GM12878 (cell line): ENCODE measurements at regions not wholly inside any gene's neighbourhood (a gene's known extent, or its start where the extent isn't known, plus 50 kb on each side); places are given as distances from the start of the nearest gene placed in this dataset.
A peak's percentile ranks its signal among the peaks of the same experiment; 100 is the strongest.

ENCODE experiments used
- ATAC-seq: fragments of 200-7000 bp; cut with Tn5 transposase; 3 replicates; pipeline ENCODE4 v1.9.1; 2020; ENCODE audit warnings: mild to moderate bottlenecking, moderate library complexity
- BruUV-seq: library from RNA; stranded (reverse); fragments of 400-500 nt; replicated peaks from 2 replicates; lab custom pipeline; 2021; lab: Mats Ljungman, UMichigan
- CTCF ChIA-PET: fragments of 300-600 bp; sonication (Branson Sonifier 250); formaldehyde crosslinking; extraction: SDS; loops from one replicate; lab custom pipeline; 2021; ENCODE audit warnings: inconsistent platforms; lab: Yijun Ruan, JAX
- POLR2A ChIA-PET: fragments of 350-600 bp; formaldehyde crosslinking; extraction: SDS; loops from one replicate; lab custom pipeline; 2021; ENCODE audit warnings: inconsistent platforms; lab: Charles Lee
- RAD21 ChIA-PET: fragments of 300-600 bp; sonication (Branson Sonifier 250); formaldehyde crosslinking; loops from one replicate; lab custom pipeline; 2023; ENCODE audit warnings: antibody characterized with exemption; ENCODE audit not compliant: unreplicated experiment; lab: Charles Lee
- SMC1A ChIA-PET: fragments of 300-600 bp; sonication (Branson Sonifier 250); formaldehyde crosslinking; loops from one replicate; lab custom pipeline; 2023; ENCODE audit not compliant: unreplicated experiment, uncharacterized antibody; lab: Charles Lee
- DNase-seq: peaks from one replicate; pipeline ENCODE4 v3.0.0-alpha.2; 2011; ENCODE audit warnings: low read depth, low spot score
- FAIRE-seq: peaks from 3 replicates; lab custom pipeline; 2011; peaks lifted over from hg19 to GRCh38; lab: Jason Lieb, UNC
- H2AFZ ChIP-seq: 2 replicates; pipeline ENCODE4 v1.6.0; 2011; ENCODE audit warnings: low read depth, low read length, control low read depth; ENCODE audit not compliant: control insufficient read depth
- H3K27ac ChIP-seq: 2 replicates; pipeline ENCODE4 v1.5.1; 2011; ENCODE audit warnings: control low read depth; ENCODE audit not compliant: control insufficient read depth, insufficient read depth
- H3K27me3 ChIP-seq, 2 experiments: replicated peaks in 1 of 2; 2 replicates each; pipeline versions ENCODE4 v1.6.0 to v1.6.1; 2011; ENCODE audit warnings: low read length in 1 of 2; ENCODE audit not compliant: control insufficient read depth in 2 of 2, insufficient read depth in 2 of 2
- H3K36me3 ChIP-seq, 2 experiments: 2 replicates each; pipeline ENCODE4 v1.5.1; 2011; ENCODE audit warnings: low read length in 1 of 2; ENCODE audit not compliant: control insufficient read depth in 2 of 2, insufficient read depth in 2 of 2
- H3K4me1 ChIP-seq: 2 replicates; pipeline ENCODE4 v1.6.1; 2011; ENCODE audit warnings: mild to moderate bottlenecking, low read length, moderate library complexity, mixed read lengths; ENCODE audit not compliant: control insufficient read depth, insufficient read depth
- H3K4me2 ChIP-seq: 2 replicates; pipeline ENCODE4 v1.6.0; 2011; ENCODE audit warnings: control low read depth; ENCODE audit not compliant: control insufficient read depth, insufficient read depth
- H3K4me3 ChIP-seq: fragments of 200-600 bp; sonication (generic); 2 replicates; pipeline ENCODE4 v1.5.1; 2016
- H3K79me2 ChIP-seq: 2 replicates; pipeline ENCODE4 v1.6.0; 2011; ENCODE audit warnings: low read length; ENCODE audit not compliant: control insufficient read depth, insufficient read depth
- H3K9ac ChIP-seq: 2 replicates; pipeline ENCODE4 v1.8.0; 2011; ENCODE audit warnings: low read length, control low read depth, mixed read lengths; ENCODE audit not compliant: control insufficient read depth, insufficient read depth
- H3K9me3 ChIP-seq: replicated peaks from 3 replicates; pipeline ENCODE4 v1.5.1; 2011; ENCODE audit warnings: mild to moderate bottlenecking, low read length; ENCODE audit not compliant: control insufficient read depth, insufficient read depth
- H4K20me1 ChIP-seq: 2 replicates; pipeline ENCODE4 v1.6.0; 2011; ENCODE audit not compliant: control insufficient read depth, insufficient read depth
- ATF7 ChIP-seq: fragments of 450-650 bp; IDR thresholded peaks from 2 replicates; pipeline ENCODE4 v1.6.1; 2016; ENCODE audit warnings: low read depth, mild to moderate bottlenecking
- BACH1 ChIP-seq: fragments of 450-650 bp; IDR thresholded peaks from 2 replicates; pipeline ENCODE4 v1.6.1; 2017; ENCODE audit warnings: mild to moderate bottlenecking, borderline replicate concordance
- BRCA1 ChIP-seq: IDR thresholded peaks from 2 replicates; pipeline ENCODE4 v1.6.1; 2011; ENCODE audit warnings: low read depth, low read length, improper control_type of control experiment
- CBFB ChIP-seq: IDR thresholded peaks from 2 replicates; pipeline ENCODE4 v1.6.1; 2016; ENCODE audit warnings: antibody characterized with exemption, low read depth
- CBX3 ChIP-seq: fragments of 200-600 bp; sonication (generic); IDR thresholded peaks from 2 replicates; pipeline ENCODE4 v1.6.1; 2016; ENCODE audit warnings: low read depth, borderline replicate concordance
- MXI1 ChIP-seq: fragments of 150-350 bp; IDR thresholded peaks from 2 replicates; pipeline ENCODE4 v1.6.1; 2011; ENCODE audit warnings: low read depth, mild to moderate bottlenecking, inconsistent platforms, low read length, improper control_type of control experiment
- NR2C1 ChIP-seq: fragments of 450-650 bp; IDR thresholded peaks from 2 replicates; pipeline ENCODE4 v1.6.1; 2017; ENCODE audit warnings: antibody characterized with exemption, mild to moderate bottlenecking, moderate library complexity
- NR2C2 ChIP-seq: IDR thresholded peaks from 2 replicates; pipeline ENCODE4 v1.6.1; 2011; ENCODE audit warnings: borderline replicate concordance, low read depth; ENCODE audit not compliant: control insufficient read depth, insufficient read length
- PAX5 ChIP-seq: IDR thresholded peaks from 2 replicates; pipeline ENCODE4 v1.6.1; 2011; ENCODE audit warnings: low read depth, low read length, borderline replicate concordance
- WRNIP1 ChIP-seq: IDR thresholded peaks from 2 replicates; pipeline ENCODE4 v1.6.1; 2011; ENCODE audit warnings: low read depth, low read length, improper control_type of control experiment, borderline replicate concordance
- ZNF217 ChIP-seq: fragments of 450-650 bp; IDR thresholded peaks from 2 replicates; pipeline ENCODE4 v1.6.1; 2017; ENCODE audit warnings: antibody characterized with exemption, mild to moderate bottlenecking
- ZSCAN29 ChIP-seq: fragments of 450-650 bp; IDR thresholded peaks from 2 replicates; pipeline ENCODE4 v1.6.1; 2017; ENCODE audit warnings: mild to moderate bottlenecking, moderate library complexity
- WGBS: methylation state at CpG from one replicate; pipeline ENCODE4 v1.1.6; 2016; ENCODE audit warnings: low lambda C conversion rate; ENCODE audit not compliant: insufficient replicate concordance, insufficient coverage; ENCODE audit errors: missing lambda C conversion rate; 5-methylcytosine and 5-hydroxymethylcytosine counted together
- in situ Hi-C: fragments of 300-500 bp; cut with MboI; formaldehyde crosslinking; loops from 9 replicates; pipeline ENCODE4 v1.14.3; 2018; ENCODE audit warnings: mixed read lengths
- intact Hi-C: fragments of 100-400 bp; cut with micrococcal nuclease; formaldehyde crosslinking; loops from one replicate; pipeline ENCODE4 v1.14.2; 2022; ENCODE audit not compliant: unreplicated experiment
- TF ChIP-seq, protein P1 (sequence below): fragments of 150-350 bp; IDR thresholded peaks from 2 replicates; pipeline ENCODE4 v1.6.1; 2014; ENCODE audit warnings: mild to moderate bottlenecking, low read depth, low read length
- TF ChIP-seq, protein P2 (sequence below): fragments of 450-650 bp; IDR thresholded peaks from 2 replicates; pipeline ENCODE4 v1.6.1; 2017; ENCODE audit warnings: mild to moderate bottlenecking, moderate library complexity
- TF ChIP-seq, protein P3 (sequence below): fragments of 450-650 bp; IDR thresholded peaks from 2 replicates; pipeline ENCODE4 v1.6.1; 2016; ENCODE audit warnings: mild to moderate bottlenecking, moderate library complexity, borderline replicate concordance

DNA sequence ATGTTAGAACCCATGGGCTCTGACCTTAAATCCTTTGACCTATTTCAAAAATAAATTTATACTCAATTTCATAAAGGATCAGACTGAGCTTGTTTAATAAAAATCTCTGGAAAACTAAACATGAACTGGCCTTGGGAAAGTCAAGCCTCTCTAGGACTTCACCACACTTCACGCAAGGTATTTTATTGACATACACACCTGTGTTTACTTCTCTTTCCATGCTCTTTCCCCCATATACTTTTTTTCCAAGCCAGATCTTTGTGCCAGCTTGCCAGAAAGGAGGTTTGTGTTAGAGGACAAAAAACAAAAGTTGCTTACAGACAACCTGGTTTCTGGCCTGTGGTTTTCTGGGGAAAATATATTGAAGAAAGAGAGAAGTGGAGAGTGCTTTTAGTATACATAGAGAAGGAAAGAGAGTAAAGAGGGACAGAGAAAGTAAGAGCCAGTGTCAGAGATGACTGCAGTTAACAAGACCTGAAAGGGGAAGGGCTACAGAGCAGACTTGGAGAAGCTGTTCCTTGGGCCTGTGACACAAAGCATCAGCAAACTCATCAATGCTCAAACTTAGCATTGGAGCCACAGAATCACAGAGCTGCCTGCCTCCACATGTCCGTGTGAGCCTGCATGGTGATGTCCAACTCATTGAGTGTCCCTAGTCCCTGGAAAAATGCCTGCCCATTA lies 77.3 kb upstream of the TMTC2 start:
- in situ Hi-C loops (no loop called here), intact Hi-C loops (no loop called here)
- WGBS = 48% methylated on average over 2 of the region's 2 CpGs
- H3K79me2 ChIP-seq = no peaks in the 10 kb centered on the region
- no peak for FAIRE-seq
- peak; percentile 31; the same call in 2 of the 3 replicates for ATAC-seq
- no peaks in the 10 kb centered on the region; the same call in 1 of the 2 replicates for H3K4me1 ChIP-seq
- no peaks in the 10 kb centered on the region for H3K27me3 ChIP-seq
- no peaks in the 10 kb centered on the region for H3K36me3 ChIP-seq
- H3K9me3 ChIP-seq = no peaks in the 10 kb centered on the region
- no peaks in the 10 kb centered on the region for H4K20me1 ChIP-seq
- no TSS peak for BruUV-seq
- CTCF ChIA-PET = interaction anchor here (0.7 to 2.1 kb wide), 7 partner anchors 17 to 92 kb away, joined by 3 to 7 read pairs (median 5); no protein-coding TSS in a partner anchor
- H3K27ac ChIP-seq = no peak overlapping the region
- H3K9ac ChIP-seq = no peak overlapping the region
- POLR2A ChIA-PET = interaction anchor here (0.5 kb wide), 1 partner anchor 213 kb away, joined by 3 read pairs; no protein-coding TSS in a partner anchor
- SMC1A ChIA-PET = interaction anchor here (0.8 to 1.8 kb wide), 7 partner anchors 13 to 81 kb away, joined by 3 to 6 read pairs (median 4); no protein-coding TSS in a partner anchor
- no peak overlapping the region for H3K4me3 ChIP-seq
- H3K4me2 ChIP-seq = no peak overlapping the region
- no peak for DNase-seq
- H2AFZ ChIP-seq = peak overlapping the region; percentile 4; the same call in 1 of the 2 replicates
- RAD21 ChIA-PET = no interaction called here
- TF ChIP-seq MXI1 (no peak), ATF7 (no peak), CBFB (no peak), NR2C1 (no peak), BACH1 (no peak), ZSCAN29 (no peak), WRNIP1 (no peak), ZNF217 (no peak), PAX5 (no peak), NR2C2 (no peak), CBX3 (no peak), BRCA1 (no peak)
- TF ChIP-seq, protein P1, sequence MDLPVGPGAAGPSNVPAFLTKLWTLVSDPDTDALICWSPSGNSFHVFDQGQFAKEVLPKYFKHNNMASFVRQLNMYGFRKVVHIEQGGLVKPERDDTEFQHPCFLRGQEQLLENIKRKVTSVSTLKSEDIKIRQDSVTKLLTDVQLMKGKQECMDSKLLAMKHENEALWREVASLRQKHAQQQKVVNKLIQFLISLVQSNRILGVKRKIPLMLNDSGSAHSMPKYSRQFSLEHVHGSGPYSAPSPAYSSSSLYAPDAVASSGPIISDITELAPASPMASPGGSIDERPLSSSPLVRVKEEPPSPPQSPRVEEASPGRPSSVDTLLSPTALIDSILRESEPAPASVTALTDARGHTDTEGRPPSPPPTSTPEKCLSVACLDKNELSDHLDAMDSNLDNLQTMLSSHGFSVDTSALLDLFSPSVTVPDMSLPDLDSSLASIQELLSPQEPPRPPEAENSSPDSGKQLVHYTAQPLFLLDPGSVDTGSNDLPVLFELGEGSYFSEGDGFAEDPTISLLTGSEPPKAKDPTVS = no peak
- TF ChIP-seq, protein P2, sequence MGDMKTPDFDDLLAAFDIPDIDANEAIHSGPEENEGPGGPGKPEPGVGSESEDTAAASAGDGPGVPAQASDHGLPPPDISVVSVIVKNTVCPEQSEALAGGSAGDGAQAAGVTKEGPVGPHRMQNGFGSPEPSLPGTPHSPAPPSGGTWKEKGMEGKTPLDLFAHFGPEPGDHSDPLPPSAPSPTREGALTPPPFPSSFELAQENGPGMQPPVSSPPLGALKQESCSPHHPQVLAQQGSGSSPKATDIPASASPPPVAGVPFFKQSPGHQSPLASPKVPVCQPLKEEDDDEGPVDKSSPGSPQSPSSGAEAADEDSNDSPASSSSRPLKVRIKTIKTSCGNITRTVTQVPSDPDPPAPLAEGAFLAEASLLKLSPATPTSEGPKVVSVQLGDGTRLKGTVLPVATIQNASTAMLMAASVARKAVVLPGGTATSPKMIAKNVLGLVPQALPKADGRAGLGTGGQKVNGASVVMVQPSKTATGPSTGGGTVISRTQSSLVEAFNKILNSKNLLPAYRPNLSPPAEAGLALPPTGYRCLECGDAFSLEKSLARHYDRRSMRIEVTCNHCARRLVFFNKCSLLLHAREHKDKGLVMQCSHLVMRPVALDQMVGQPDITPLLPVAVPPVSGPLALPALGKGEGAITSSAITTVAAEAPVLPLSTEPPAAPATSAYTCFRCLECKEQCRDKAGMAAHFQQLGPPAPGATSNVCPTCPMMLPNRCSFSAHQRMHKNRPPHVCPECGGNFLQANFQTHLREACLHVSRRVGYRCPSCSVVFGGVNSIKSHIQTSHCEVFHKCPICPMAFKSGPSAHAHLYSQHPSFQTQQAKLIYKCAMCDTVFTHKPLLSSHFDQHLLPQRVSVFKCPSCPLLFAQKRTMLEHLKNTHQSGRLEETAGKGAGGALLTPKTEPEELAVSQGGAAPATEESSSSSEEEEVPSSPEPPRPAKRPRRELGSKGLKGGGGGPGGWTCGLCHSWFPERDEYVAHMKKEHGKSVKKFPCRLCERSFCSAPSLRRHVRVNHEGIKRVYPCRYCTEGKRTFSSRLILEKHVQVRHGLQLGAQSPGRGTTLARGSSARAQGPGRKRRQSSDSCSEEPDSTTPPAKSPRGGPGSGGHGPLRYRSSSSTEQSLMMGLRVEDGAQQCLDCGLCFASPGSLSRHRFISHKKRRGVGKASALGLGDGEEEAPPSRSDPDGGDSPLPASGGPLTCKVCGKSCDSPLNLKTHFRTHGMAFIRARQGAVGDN = no peak
- TF ChIP-seq, protein P3, sequence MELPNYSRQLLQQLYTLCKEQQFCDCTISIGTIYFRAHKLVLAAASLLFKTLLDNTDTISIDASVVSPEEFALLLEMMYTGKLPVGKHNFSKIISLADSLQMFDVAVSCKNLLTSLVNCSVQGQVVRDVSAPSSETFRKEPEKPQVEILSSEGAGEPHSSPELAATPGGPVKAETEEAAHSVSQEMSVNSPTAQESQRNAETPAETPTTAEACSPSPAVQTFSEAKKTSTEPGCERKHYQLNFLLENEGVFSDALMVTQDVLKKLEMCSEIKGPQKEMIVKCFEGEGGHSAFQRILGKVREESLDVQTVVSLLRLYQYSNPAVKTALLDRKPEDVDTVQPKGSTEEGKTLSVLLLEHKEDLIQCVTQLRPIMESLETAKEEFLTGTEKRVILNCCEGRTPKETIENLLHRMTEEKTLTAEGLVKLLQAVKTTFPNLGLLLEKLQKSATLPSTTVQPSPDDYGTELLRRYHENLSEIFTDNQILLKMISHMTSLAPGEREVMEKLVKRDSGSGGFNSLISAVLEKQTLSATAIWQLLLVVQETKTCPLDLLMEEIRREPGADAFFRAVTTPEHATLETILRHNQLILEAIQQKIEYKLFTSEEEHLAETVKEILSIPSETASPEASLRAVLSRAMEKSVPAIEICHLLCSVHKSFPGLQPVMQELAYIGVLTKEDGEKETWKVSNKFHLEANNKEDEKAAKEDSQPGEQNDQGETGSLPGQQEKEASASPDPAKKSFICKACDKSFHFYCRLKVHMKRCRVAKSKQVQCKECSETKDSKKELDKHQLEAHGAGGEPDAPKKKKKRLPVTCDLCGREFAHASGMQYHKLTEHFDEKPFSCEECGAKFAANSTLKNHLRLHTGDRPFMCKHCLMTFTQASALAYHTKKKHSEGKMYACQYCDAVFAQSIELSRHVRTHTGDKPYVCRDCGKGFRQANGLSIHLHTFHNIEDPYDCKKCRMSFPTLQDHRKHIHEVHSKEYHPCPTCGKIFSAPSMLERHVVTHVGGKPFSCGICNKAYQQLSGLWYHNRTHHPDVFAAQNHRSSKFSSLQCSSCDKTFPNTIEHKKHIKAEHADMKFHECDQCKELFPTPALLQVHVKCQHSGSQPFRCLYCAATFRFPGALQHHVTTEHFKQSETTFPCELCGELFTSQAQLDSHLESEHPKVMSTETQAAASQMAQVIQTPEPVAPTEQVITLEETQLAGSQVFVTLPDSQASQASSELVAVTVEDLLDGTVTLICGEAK = no peak
